Osteoblast (primary cell): ENCODE measurements at regions not wholly inside any gene's neighbourhood (a gene's known extent, or its start where the extent isn't known, plus 50 kb on each side); places are given as distances from the start of the nearest gene placed in this dataset.

ENCODE experiments used
- DNase-seq: peaks from one replicate; pipeline ENCODE4 v3.0.0; 2011; ENCODE audit warnings: low spot score, mixed read lengths; ENCODE audit not compliant: insufficient read length; ENCODE audit errors: missing footprints
- H2AFZ ChIP-seq: 2 replicates; pipeline ENCODE4 v1.6.0; 2011; ENCODE audit warnings: mild to moderate bottlenecking, low read length
- H3K27ac ChIP-seq: 2 replicates; pipeline ENCODE4 v1.5.1; 2011; ENCODE audit warnings: mild to moderate bottlenecking, low read depth, low read length, moderate library complexity
- H3K27me3 ChIP-seq: 2 replicates; pipeline ENCODE4 v1.6.0; 2012; ENCODE audit warnings: mild to moderate bottlenecking, control low read depth, inconsistent platforms, low read length, moderate library complexity; ENCODE audit not compliant: insufficient read depth
- H3K36me3 ChIP-seq: 2 replicates; pipeline ENCODE4 v1.5.1; 2011; ENCODE audit warnings: mild to moderate bottlenecking, low read length, control low read depth, moderate library complexity; ENCODE audit not compliant: insufficient read depth
- H3K4me1 ChIP-seq: 2 replicates; pipeline ENCODE4 v1.5.1; 2011; ENCODE audit warnings: mild to moderate bottlenecking, low read length, control low read depth, moderate library complexity; ENCODE audit not compliant: insufficient read depth
- H3K4me2 ChIP-seq: 2 replicates; pipeline ENCODE4 v1.6.0; 2011; ENCODE audit warnings: mild to moderate bottlenecking, low read length; ENCODE audit not compliant: insufficient read depth
- H3K4me3 ChIP-seq: fragments of 200-600 bp; sonication (generic); 3 replicates; pipeline ENCODE4 v1.5.1; 2012; ENCODE audit warnings: mild to moderate bottlenecking, low read length, inconsistent platforms; ENCODE audit not compliant: insufficient read depth
- H3K79me2 ChIP-seq: 2 replicates; pipeline ENCODE4 v1.6.0; 2012; ENCODE audit warnings: mild to moderate bottlenecking, low read length, control low read depth, inconsistent platforms; ENCODE audit not compliant: insufficient read depth
- H3K9me3 ChIP-seq: 2 replicates; pipeline ENCODE4 v1.5.1; 2011; ENCODE audit warnings: low read depth, low read length, control low read depth
- H4K20me1 ChIP-seq: 2 replicates; pipeline ENCODE4 v1.6.0; 2012; ENCODE audit warnings: mild to moderate bottlenecking, low read length, control low read depth; ENCODE audit not compliant: insufficient read depth
- TF ChIP-seq, protein P1 (sequence below): IDR thresholded peaks from 2 replicates; pipeline ENCODE4 v1.5.1; 2011; ENCODE audit warnings: mild to moderate bottlenecking, low read depth, low read length, moderate library complexity; ENCODE audit errors: extremely low read depth

DNA sequence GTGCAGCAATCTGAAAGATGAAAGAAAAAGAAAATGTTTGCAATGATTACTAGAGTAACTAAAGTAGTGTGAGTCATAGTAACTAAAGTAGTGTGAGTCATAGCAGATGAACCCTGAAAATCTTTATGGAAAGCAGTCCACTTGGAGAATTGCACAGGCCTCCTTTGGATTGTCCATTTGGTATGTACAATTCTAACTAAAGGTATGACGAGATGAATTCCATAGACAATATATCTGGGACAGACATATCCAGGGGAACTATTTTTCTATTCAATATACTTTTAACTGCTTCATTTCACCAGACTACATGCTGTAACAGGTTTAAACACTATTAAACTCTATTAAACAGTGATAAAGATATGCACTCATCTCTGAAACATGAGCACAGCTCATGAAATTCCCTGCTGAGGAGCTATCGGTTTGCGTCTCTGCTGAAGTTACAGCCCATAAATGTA is 798.7 kb downstream of the PCDH7 start:
- Histone ChIP-seq H3K79me2 (no peaks in the 10 kb centered on the region), H3K4me1 (no peaks in the 10 kb centered on the region), H3K36me3 (no peaks in the 10 kb centered on the region), H3K4me3 (no peak overlapping the region), H3K9me3 (no peaks in the 10 kb centered on the region), H2AFZ (no peak overlapping the region), H3K27ac (no peak overlapping the region), H4K20me1 (no peaks in the 10 kb centered on the region), H3K27me3 (no peaks in the 10 kb centered on the region), H3K4me2 (no peak overlapping the region)
- no peak for DNase-seq
- TF ChIP-seq, protein P1, sequence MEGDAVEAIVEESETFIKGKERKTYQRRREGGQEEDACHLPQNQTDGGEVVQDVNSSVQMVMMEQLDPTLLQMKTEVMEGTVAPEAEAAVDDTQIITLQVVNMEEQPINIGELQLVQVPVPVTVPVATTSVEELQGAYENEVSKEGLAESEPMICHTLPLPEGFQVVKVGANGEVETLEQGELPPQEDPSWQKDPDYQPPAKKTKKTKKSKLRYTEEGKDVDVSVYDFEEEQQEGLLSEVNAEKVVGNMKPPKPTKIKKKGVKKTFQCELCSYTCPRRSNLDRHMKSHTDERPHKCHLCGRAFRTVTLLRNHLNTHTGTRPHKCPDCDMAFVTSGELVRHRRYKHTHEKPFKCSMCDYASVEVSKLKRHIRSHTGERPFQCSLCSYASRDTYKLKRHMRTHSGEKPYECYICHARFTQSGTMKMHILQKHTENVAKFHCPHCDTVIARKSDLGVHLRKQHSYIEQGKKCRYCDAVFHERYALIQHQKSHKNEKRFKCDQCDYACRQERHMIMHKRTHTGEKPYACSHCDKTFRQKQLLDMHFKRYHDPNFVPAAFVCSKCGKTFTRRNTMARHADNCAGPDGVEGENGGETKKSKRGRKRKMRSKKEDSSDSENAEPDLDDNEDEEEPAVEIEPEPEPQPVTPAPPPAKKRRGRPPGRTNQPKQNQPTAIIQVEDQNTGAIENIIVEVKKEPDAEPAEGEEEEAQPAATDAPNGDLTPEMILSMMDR, result no peak

DNA sequence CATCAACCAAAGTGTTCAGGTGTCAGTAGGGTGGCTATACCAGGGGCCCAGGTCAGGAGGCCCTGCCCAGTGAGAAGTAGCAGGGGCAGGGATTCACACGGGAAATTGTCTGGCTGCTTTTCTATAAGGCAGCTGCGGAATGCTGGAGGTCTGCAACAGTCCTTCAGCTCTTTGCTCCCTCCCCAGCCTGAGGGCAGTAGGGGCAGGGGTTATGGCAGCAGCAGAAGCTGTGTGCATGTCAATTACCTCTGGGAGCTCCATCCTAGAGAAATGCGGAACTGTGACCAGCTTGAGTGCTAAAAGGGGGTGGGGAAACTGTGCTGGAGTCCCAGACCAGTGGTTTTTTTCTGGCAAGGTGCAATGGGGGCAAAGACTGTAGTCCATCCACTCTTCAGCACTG is 810.4 kb downstream of the PCDH7 start:
- H3K36me3 ChIP-seq, result no peaks in the 10 kb centered on the region
- TF ChIP-seq, protein P1, result no peak
- H3K4me1 ChIP-seq, result no peaks in the 10 kb centered on the region
- H3K79me2 ChIP-seq, result no peaks in the 10 kb centered on the region
- H3K4me2 ChIP-seq, result no peak overlapping the region
- peaks cover 6% of the 10 kb centered on the region for H3K9me3 ChIP-seq
- H4K20me1 ChIP-seq, result no peaks in the 10 kb centered on the region
- H3K4me3 ChIP-seq, result no peak overlapping the region
- no peak overlapping the region for H2AFZ ChIP-seq
- no peaks in the 10 kb centered on the region for H3K27me3 ChIP-seq
- no peak overlapping the region for H3K27ac ChIP-seq
- no peak for DNase-seq

DNA sequence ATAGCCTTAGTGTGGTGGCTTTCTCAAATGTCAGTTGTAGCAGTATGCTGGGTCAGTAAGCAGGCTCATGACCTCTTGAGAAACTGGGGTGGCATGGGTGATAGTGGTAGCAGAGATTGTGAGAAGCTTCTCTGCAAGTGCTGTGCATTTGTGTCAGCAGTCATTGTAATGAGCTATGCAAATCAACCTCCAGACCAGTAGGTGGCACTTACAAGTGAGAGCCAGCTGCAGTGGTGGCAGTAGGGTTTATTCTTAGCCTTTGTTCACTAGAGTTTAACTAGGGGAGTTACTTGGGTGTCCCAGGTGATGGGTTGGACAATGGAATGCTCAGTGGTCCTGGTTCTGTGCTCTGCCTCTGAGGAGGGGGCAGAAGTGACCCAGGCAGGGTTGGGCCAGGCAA is 818.7 kb downstream of the PCDH7 start:
- H3K4me3 ChIP-seq, result no peak overlapping the region
- no peaks in the 10 kb centered on the region for H3K27me3 ChIP-seq
- H3K79me2 ChIP-seq, result no peaks in the 10 kb centered on the region
- H3K27ac ChIP-seq, result no peak overlapping the region
- TF ChIP-seq, protein P1, result no peak
- no peaks in the 10 kb centered on the region for H3K9me3 ChIP-seq
- no peaks in the 10 kb centered on the region for H4K20me1 ChIP-seq
- H3K4me2 ChIP-seq, result no peak overlapping the region
- H2AFZ ChIP-seq, result no peak overlapping the region
- no peaks in the 10 kb centered on the region for H3K36me3 ChIP-seq
- H3K4me1 ChIP-seq, result no peaks in the 10 kb centered on the region
- no peak for DNase-seq

DNA sequence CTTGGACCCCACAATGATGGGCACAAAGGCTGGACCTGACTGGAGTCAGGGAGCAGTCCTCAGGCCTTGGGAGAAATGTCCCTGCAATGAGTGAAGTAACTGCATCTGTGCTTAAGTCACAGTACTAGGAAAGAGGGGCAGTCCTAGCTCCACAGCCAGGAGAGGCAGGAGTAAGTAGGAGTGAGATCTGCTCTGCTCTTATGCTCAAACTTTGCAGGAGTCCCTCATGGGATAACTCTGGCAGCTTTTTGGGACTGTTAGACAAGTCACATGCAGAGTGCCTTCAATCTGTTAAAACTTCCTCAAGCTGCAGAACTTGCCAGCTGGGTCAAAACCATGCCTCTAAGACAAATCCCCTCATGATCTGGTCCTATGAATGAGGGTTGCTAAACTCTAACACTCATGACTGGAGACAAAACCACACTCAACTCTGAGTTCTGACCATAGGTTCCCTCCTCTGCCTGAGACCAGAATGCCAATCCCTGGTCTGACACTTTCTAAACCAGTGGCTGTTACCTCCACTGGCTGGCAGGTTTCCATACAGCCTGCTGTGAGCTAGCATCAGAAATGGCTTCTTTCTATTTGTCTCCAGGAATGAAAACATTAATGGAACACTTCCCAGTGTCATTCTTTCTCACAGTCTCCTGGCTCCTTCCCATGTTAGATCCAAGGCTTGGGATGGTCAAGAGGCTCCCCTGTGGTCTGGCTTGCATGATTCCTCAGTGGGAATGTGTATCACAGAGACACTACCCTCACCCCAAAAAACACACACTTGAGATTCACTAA is 819.3 kb downstream of the PCDH7 start:
- no peak for DNase-seq
- no peak overlapping the region for H3K4me2 ChIP-seq
- H3K27me3 ChIP-seq, result no peaks in the 10 kb centered on the region
- no peaks in the 10 kb centered on the region for H3K36me3 ChIP-seq
- no peak overlapping the region for H3K27ac ChIP-seq
- no peaks in the 10 kb centered on the region for H4K20me1 ChIP-seq
- no peak overlapping the region for H2AFZ ChIP-seq
- H3K9me3 ChIP-seq, result no peaks in the 10 kb centered on the region
- H3K4me3 ChIP-seq, result no peak overlapping the region
- H3K4me1 ChIP-seq, result no peaks in the 10 kb centered on the region
- TF ChIP-seq, protein P1, result no peak
- no peaks in the 10 kb centered on the region for H3K79me2 ChIP-seq
